GM12878 (cell line): ENCODE measurements at regions not wholly inside any gene's neighbourhood (a gene's known extent, or its start where the extent isn't known, plus 50 kb on each side); places are given as distances from the start of the nearest gene placed in this dataset.

ENCODE experiments used
- ATAC-seq: fragments of 200-7000 bp; cut with Tn5 transposase; 3 replicates; pipeline ENCODE4 v1.9.1; 2020; ENCODE audit warnings: mild to moderate bottlenecking, moderate library complexity
- BruUV-seq: library from RNA; stranded (reverse); fragments of 400-500 nt; replicated peaks from 2 replicates; lab custom pipeline; 2021; lab: Mats Ljungman, UMichigan
- CTCF ChIA-PET: fragments of 300-600 bp; sonication (Branson Sonifier 250); formaldehyde crosslinking; extraction: SDS; loops from one replicate; lab custom pipeline; 2021; ENCODE audit warnings: inconsistent platforms; lab: Yijun Ruan, JAX
- POLR2A ChIA-PET: fragments of 350-600 bp; formaldehyde crosslinking; extraction: SDS; loops from one replicate; lab custom pipeline; 2021; ENCODE audit warnings: inconsistent platforms; lab: Charles Lee
- RAD21 ChIA-PET: fragments of 300-600 bp; sonication (Branson Sonifier 250); formaldehyde crosslinking; loops from one replicate; lab custom pipeline; 2023; ENCODE audit warnings: antibody characterized with exemption; ENCODE audit not compliant: unreplicated experiment; lab: Charles Lee
- SMC1A ChIA-PET: fragments of 300-600 bp; sonication (Branson Sonifier 250); formaldehyde crosslinking; loops from one replicate; lab custom pipeline; 2023; ENCODE audit not compliant: unreplicated experiment, uncharacterized antibody; lab: Charles Lee
- DNase-seq: peaks from one replicate; pipeline ENCODE4 v3.0.0-alpha.2; 2011; ENCODE audit warnings: low read depth, low spot score
- FAIRE-seq: peaks from 3 replicates; lab custom pipeline; 2011; peaks lifted over from hg19 to GRCh38; lab: Jason Lieb, UNC
- H2AFZ ChIP-seq: 2 replicates; pipeline ENCODE4 v1.6.0; 2011; ENCODE audit warnings: low read depth, low read length, control low read depth; ENCODE audit not compliant: control insufficient read depth
- H3K27ac ChIP-seq: 2 replicates; pipeline ENCODE4 v1.5.1; 2011; ENCODE audit warnings: control low read depth; ENCODE audit not compliant: control insufficient read depth, insufficient read depth
- H3K27me3 ChIP-seq, 2 experiments: replicated peaks in 1 of 2; 2 replicates each; pipeline versions ENCODE4 v1.6.0 to v1.6.1; 2011; ENCODE audit warnings: low read length in 1 of 2; ENCODE audit not compliant: control insufficient read depth in 2 of 2, insufficient read depth in 2 of 2
- H3K36me3 ChIP-seq, 2 experiments: 2 replicates each; pipeline ENCODE4 v1.5.1; 2011; ENCODE audit warnings: low read length in 1 of 2; ENCODE audit not compliant: control insufficient read depth in 2 of 2, insufficient read depth in 2 of 2
- H3K4me1 ChIP-seq: 2 replicates; pipeline ENCODE4 v1.6.1; 2011; ENCODE audit warnings: mild to moderate bottlenecking, low read length, moderate library complexity, mixed read lengths; ENCODE audit not compliant: control insufficient read depth, insufficient read depth
- H3K4me2 ChIP-seq: 2 replicates; pipeline ENCODE4 v1.6.0; 2011; ENCODE audit warnings: control low read depth; ENCODE audit not compliant: control insufficient read depth, insufficient read depth
- H3K4me3 ChIP-seq: fragments of 200-600 bp; sonication (generic); 2 replicates; pipeline ENCODE4 v1.5.1; 2016
- H3K79me2 ChIP-seq: 2 replicates; pipeline ENCODE4 v1.6.0; 2011; ENCODE audit warnings: low read length; ENCODE audit not compliant: control insufficient read depth, insufficient read depth
- H3K9ac ChIP-seq: 2 replicates; pipeline ENCODE4 v1.8.0; 2011; ENCODE audit warnings: low read length, control low read depth, mixed read lengths; ENCODE audit not compliant: control insufficient read depth, insufficient read depth
- H3K9me3 ChIP-seq: replicated peaks from 3 replicates; pipeline ENCODE4 v1.5.1; 2011; ENCODE audit warnings: mild to moderate bottlenecking, low read length; ENCODE audit not compliant: control insufficient read depth, insufficient read depth
- H4K20me1 ChIP-seq: 2 replicates; pipeline ENCODE4 v1.6.0; 2011; ENCODE audit not compliant: control insufficient read depth, insufficient read depth
- BCL11A ChIP-seq: IDR thresholded peaks from 2 replicates; pipeline ENCODE4 v1.6.1; 2011; ENCODE audit warnings: low read depth, low read length
- GABPA ChIP-seq: IDR thresholded peaks from 2 replicates; pipeline ENCODE4 v1.6.1; 2014; ENCODE audit warnings: antibody characterized with exemption, low read depth, mild to moderate bottlenecking, inconsistent platforms
- GATAD2B ChIP-seq: fragments of 450-650 bp; conservative IDR thresholded peaks from 2 replicates; pipeline ENCODE4 v1.6.1; 2017; ENCODE audit warnings: low read depth, mild to moderate bottlenecking, moderate library complexity
- IRF5 ChIP-seq: fragments of 450-650 bp; IDR thresholded peaks from 2 replicates; pipeline ENCODE4 v1.6.1; 2017; ENCODE audit warnings: borderline replicate concordance
- MLLT1 ChIP-seq: fragments of 450-650 bp; IDR thresholded peaks from 2 replicates; pipeline ENCODE4 v1.6.1; 2016; ENCODE audit warnings: mild to moderate bottlenecking
- NFXL1 ChIP-seq: fragments of 450-650 bp; IDR thresholded peaks from 2 replicates; pipeline ENCODE4 v1.6.1; 2017; ENCODE audit warnings: antibody characterized with exemption, mild to moderate bottlenecking, borderline replicate concordance
- NR2C1 ChIP-seq: fragments of 450-650 bp; IDR thresholded peaks from 2 replicates; pipeline ENCODE4 v1.6.1; 2017; ENCODE audit warnings: antibody characterized with exemption, mild to moderate bottlenecking, moderate library complexity
- POLR2AphosphoS2 ChIP-seq: IDR thresholded peaks from 2 replicates; pipeline ENCODE4 v1.6.1; 2011; ENCODE audit warnings: low read depth, mild to moderate bottlenecking, low read length, improper control_type of control experiment, moderate library complexity
- RCOR1 ChIP-seq: conservative IDR thresholded peaks from 2 replicates; pipeline ENCODE4 v1.6.1; 2012; ENCODE audit warnings: low read depth, low read length, improper control_type of control experiment
- RUNX3 ChIP-seq: IDR thresholded peaks from 2 replicates; pipeline ENCODE4 v1.6.1; 2012; ENCODE audit warnings: low read length, inconsistent platforms
- SMAD5 ChIP-seq: IDR thresholded peaks from 2 replicates; pipeline ENCODE4 v1.6.1; 2016; ENCODE audit warnings: antibody characterized with exemption, low read depth
- SPI1 ChIP-seq: IDR thresholded peaks from 2 replicates; pipeline ENCODE4 v1.6.1; 2011; ENCODE audit warnings: low read depth, mild to moderate bottlenecking, low read length, moderate library complexity, borderline replicate concordance; ENCODE audit not compliant: insufficient read depth
- SRF ChIP-seq, 2 experiments: IDR thresholded peaks; 2 replicates each; pipeline ENCODE4 v1.6.1; 2011; ENCODE audit warnings: low read depth in 2 of 2, low read length in 2 of 2, mild to moderate bottlenecking in 1 of 2, moderate library complexity in 1 of 2
- TCF12 ChIP-seq: IDR thresholded peaks from 2 replicates; pipeline ENCODE4 v1.6.1; 2011; ENCODE audit warnings: low read depth, mild to moderate bottlenecking, low read length
- USF1 ChIP-seq: IDR thresholded peaks from 2 replicates; pipeline ENCODE4 v1.6.1; 2011; ENCODE audit warnings: borderline replicate concordance, low read depth, mild to moderate bottlenecking, moderate library complexity, mixed read lengths, low read length; ENCODE audit not compliant: insufficient read depth; ENCODE audit errors: extremely low read length
- ZNF592 ChIP-seq: fragments of 450-650 bp; IDR thresholded peaks from 2 replicates; pipeline ENCODE4 v1.6.1; 2017; ENCODE audit warnings: mild to moderate bottlenecking, moderate library complexity
- ZSCAN29 ChIP-seq: fragments of 450-650 bp; IDR thresholded peaks from 2 replicates; pipeline ENCODE4 v1.6.1; 2017; ENCODE audit warnings: mild to moderate bottlenecking, moderate library complexity
- in situ Hi-C: fragments of 300-500 bp; cut with MboI; formaldehyde crosslinking; loops from 9 replicates; pipeline ENCODE4 v1.14.3; 2018; ENCODE audit warnings: mixed read lengths
- intact Hi-C: fragments of 100-400 bp; cut with micrococcal nuclease; formaldehyde crosslinking; loops from one replicate; pipeline ENCODE4 v1.14.2; 2022; ENCODE audit not compliant: unreplicated experiment

- TF ChIP-seq MLLT1 (no peak), POLR2AphosphoS2 (no peak), SMAD5 (no peak), RUNX3 (no peak), NR2C1 (no peak), SRF (IDR thresholded peaks at IDR 0.05; ENCODE audit: low read depth in 2 of 2, low read length in 2 of 2) (no peak), NFXL1 (no peak), RCOR1 (no peak)
Observed at GRCh38 chr3:176861137-176861536, 336.1 kb downstream of the TBL1XR1 start (continued).

- RAD21 ChIA-PET: no interaction called here
- intact Hi-C loops: no loop called here
- TF ChIP-seq SPI1 (no peak), BCL11A (no peak), GABPA (no peak), USF1 (no peak), IRF5 (no peak), ZSCAN29 (no peak), ZNF592 (no peak), TCF12 (no peak), GATAD2B (no peak)
Observed at GRCh38 chr3:176856721-176857120, 340.6 kb downstream of the TBL1XR1 start.

More at GRCh38 chr3:176856721-176857120, 340.6 kb downstream of the TBL1XR1 start:
- CTCF ChIA-PET: interaction anchor here (0.7 to 2.8 kb wide), 3 partner anchors 16 to 116 kb away, joined by 3 to 11 read pairs (median 4); no protein-coding TSS in a partner anchor
- Histone ChIP-seq H3K4me3 (no peak overlapping the region), H3K4me2 (no peak overlapping the region), H3K36me3 (no peaks in the 10 kb centered on the region), H3K27ac (no peak overlapping the region), H3K79me2 (no peaks in the 10 kb centered on the region), H3K9ac (no peak overlapping the region), H3K9me3 (no peaks in the 10 kb centered on the region), H3K27me3 (no peaks in the 10 kb centered on the region), H2AFZ (no peak overlapping the region), H4K20me1 (no peaks in the 10 kb centered on the region), H3K4me1 (no peaks in the 10 kb centered on the region)
- SMC1A ChIA-PET: interaction anchor here (0.6 to 0.9 kb wide), 2 partner anchors 12 to 525 kb away, joined by 3 read pairs; no protein-coding TSS in a partner anchor
- ATAC-seq: no peak
- FAIRE-seq: no peak
- POLR2A ChIA-PET: interaction anchor here (1.2 kb wide), 1 partner anchor 527 kb away, joined by 3 read pairs; no protein-coding TSS in a partner anchor
- no TSS peak for BruUV-seq
- DNase-seq: no peak
- in situ Hi-C loops: no loop called here
